ENCODE measurements at regions not wholly inside any gene's neighbourhood (a gene's known extent, or its start where the extent isn't known, plus 50 kb on each side); places are given as distances from the start of the nearest gene placed in this dataset.

- H4K20me1 ChIP-seq (replicated peaks; ENCODE audit: insufficient read depth) = no peaks in the 10 kb centered on the region
- peaks cover 14% of the 10 kb centered on the region for H3K36me3 ChIP-seq (ENCODE audit: insufficient read depth)
- no peak overlapping the region for H3K4me3 ChIP-seq
- H3K9me2 ChIP-seq (ENCODE audit: insufficient read depth) = peaks cover 6% of the 10 kb centered on the region; the same call in 1 of the 2 replicates
- Mint-ChIP-seq H3K9me3 (peaks cover 20% of the 10 kb centered on the region), H3K27me3 (ENCODE audit: insufficient read depth, low read depth, poor library complexity) (no peaks in the 10 kb centered on the region), H3K27ac (no peak overlapping the region), H3K36me3 (ENCODE audit: low read depth) (peaks cover 17% of the 10 kb centered on the region), H3K4me1 (peaks cover 11% of the 10 kb centered on the region; the same call in 2 of the 3 replicates), H3K4me3 (no peak overlapping the region)
- TF ChIP-seq ZNF462 (CRISPR knock-in tag; IDR thresholded peaks at IDR 0.05) (no peak), ZNF331 (CRISPR knock-in tag; IDR thresholded peaks at IDR 0.05; ENCODE audit: low read depth) (no peak), EZH2phosphoT487 (IDR thresholded peaks at IDR 0.05; ENCODE audit: unreplicated experiment) (no peak), STAT1 (IDR thresholded peaks at IDR 0.05; ENCODE audit: unreplicated experiment) (no peak), POLR2AphosphoS5 (IDR thresholded peaks at IDR 0.05; ENCODE audit: low read depth) (no peak), CREB1 (CRISPR knock-in tag; IDR thresholded peaks at IDR 0.05; ENCODE audit: low read depth) (no peak), CTCF (conservative IDR thresholded peaks at IDR 0.05; ENCODE audit: low read depth in 2 of 2) (no peak), ZNF114 (CRISPR knock-in tag; IDR thresholded peaks at IDR 0.05) (no peak), REST (IDR thresholded peaks at IDR 0.05; ENCODE audit: unreplicated experiment) (no peak), ETS1 (IDR thresholded peaks at IDR 0.05) (no peak), NANOG (IDR thresholded peaks at IDR 0.05; ENCODE audit: borderline replicate concordance) (no peak), JUNB (IDR thresholded peaks at IDR 0.05; ENCODE audit: unreplicated experiment) (no peak), EZH2 (IDR thresholded peaks at IDR 0.05; ENCODE audit: low read depth, unreplicated experiment) (no peak)
- ATAC-seq (no peak), DNase-seq (ENCODE audit: low spot score) (no peak)
- H3K27me3 ChIP-seq (ENCODE audit: insufficient read depth) = no peaks in the 10 kb centered on the region
- H3K4me1 ChIP-seq (ENCODE audit: insufficient read depth) = peaks cover 9% of the 10 kb centered on the region; the same call in 1 of the 2 replicates
- H3K79me2 ChIP-seq (replicated peaks; ENCODE audit: insufficient read depth) = no peaks in the 10 kb centered on the region
- no peak overlapping the region for H3K4me2 ChIP-seq
- H3K27ac ChIP-seq (ENCODE audit: low read depth) = no peak overlapping the region
- H2AFZ ChIP-seq = peak overlapping the region; percentile 35; the same call in 1 of the 2 replicates
- H3F3A ChIP-seq (replicated peaks; ENCODE audit: low read depth) = no peaks in the 10 kb centered on the region
Measured at GRCh38 chr3:16724487-16724886, 119.3 kb upstream of the DAZL start.

All from GM23338 (cell line).